CD14-positive monocyte (primary cell): ENCODE measurements at regions not wholly inside any gene's neighbourhood (a gene's known extent, or its start where the extent isn't known, plus 50 kb on each side); places are given as distances from the start of the nearest gene placed in this dataset.

Experiments
- DNase-seq, 3 donors: peaks; one replicate each; pipeline ENCODE4 v3.0.0-alpha.2; 2011 to 2022
- H2AFZ ChIP-seq: 2 replicates; pipeline ENCODE4 v1.6.0; 2012; ENCODE audit warnings: mild to moderate bottlenecking, low read depth, low read length, inconsistent platforms; ENCODE audit not compliant: insufficient read depth, poor library complexity, severe bottlenecking
- H3K27ac ChIP-seq, 2 donors: 1 replicate in 1 of 2; 2 replicates in 1 of 2; pipeline ENCODE4 v1.5.1; 2012 to 2013; ENCODE audit warnings: low read length in 2 of 2, control low read depth in 1 of 2, inconsistent platforms in 1 of 2, low read depth in 1 of 2, mild to moderate bottlenecking in 1 of 2
- H3K27me3 ChIP-seq, 2 donors: one replicate each; pipeline versions ENCODE4 v1.6.0 to v1.6.1; 2011 to 2013; ENCODE audit warnings: low read length in 2 of 2; ENCODE audit not compliant: control insufficient read depth in 2 of 2, insufficient read depth in 2 of 2
- H3K36me3 ChIP-seq, 2 donors: replicated peaks in 1 of 2; 1 replicate in 1 of 2; 2 replicates in 1 of 2; pipeline versions ENCODE4 v1.5.1 to v1.6.1; 2012 to 2013; ENCODE audit warnings: low read length in 2 of 2, control low read depth in 1 of 2, inconsistent platforms in 1 of 2, mild to moderate bottlenecking in 1 of 2; ENCODE audit not compliant: insufficient read depth in 2 of 2, control insufficient read depth in 1 of 2
- H3K4me1 ChIP-seq, 2 donors: 1 replicate in 1 of 2; 2 replicates in 1 of 2; pipeline versions ENCODE4 v1.5.1 to v1.6.1; 2012 to 2013; ENCODE audit warnings: low read length in 2 of 2, control low read depth in 1 of 2, inconsistent platforms in 1 of 2, mild to moderate bottlenecking in 1 of 2, moderate library complexity in 1 of 2; ENCODE audit not compliant: insufficient read depth in 2 of 2, control insufficient read depth in 1 of 2
- H3K4me2 ChIP-seq: replicated peaks from 2 replicates; pipeline ENCODE3; 2012; ENCODE audit warnings: low read length, moderate library complexity, mild to moderate bottlenecking; ENCODE audit not compliant: poor library complexity, severe bottlenecking; ENCODE audit errors: extremely low read depth
- H3K4me3 ChIP-seq, 3 experiments: fragments of 200-600 bp in 1 of 3; sonication (generic) in 1 of 3; replicated peaks in 1 of 3; 1 replicate in 2 of 3; 2 replicates in 1 of 3; pipeline ENCODE4 v1.5.1; 2011 to 2013; ENCODE audit warnings: low read length in 3 of 3, mild to moderate bottlenecking in 3 of 3, control low read depth in 2 of 3, low read depth in 2 of 3, inconsistent platforms in 1 of 3, moderate library complexity in 1 of 3
- H3K79me2 ChIP-seq: 2 replicates; pipeline ENCODE4 v1.6.0; 2012; ENCODE audit warnings: mild to moderate bottlenecking, control low read depth, inconsistent platforms, low read length, moderate library complexity; ENCODE audit not compliant: insufficient read depth
- H3K9ac ChIP-seq: 2 replicates; pipeline ENCODE4 v1.6.0; 2017; ENCODE audit warnings: low read length, mild to moderate bottlenecking; ENCODE audit not compliant: insufficient read depth, poor library complexity, severe bottlenecking
- H3K9me3 ChIP-seq, 2 donors: replicated peaks in 1 of 2; 1 replicate in 1 of 2; 2 replicates in 1 of 2; pipeline versions ENCODE4 v1.5.1 to v1.6.1; 2012 to 2013; ENCODE audit warnings: low read length in 2 of 2, control low read depth in 1 of 2; ENCODE audit not compliant: control insufficient read depth in 1 of 2, insufficient read depth in 1 of 2
- H4K20me1 ChIP-seq: 2 replicates; pipeline ENCODE4 v1.6.0; 2012; ENCODE audit warnings: mild to moderate bottlenecking, low read length, control low read depth, moderate library complexity; ENCODE audit not compliant: insufficient read depth
- H3K27ac Mint-ChIP-seq, 7 donors: one replicate each; pipeline ENCODE4 v1.8.0; 2020; ENCODE audit warnings: mild to moderate bottlenecking in 7 of 7, mixed read lengths in 7 of 7, moderate library complexity in 6 of 7, inconsistent platforms in 2 of 7
- H3K27me3 Mint-ChIP-seq, 3 donors: one replicate each; pipeline ENCODE4 v1.8.0; 2021 to 2022; ENCODE audit warnings: low read depth in 3 of 3, mild to moderate bottlenecking in 3 of 3, mixed read lengths in 3 of 3, moderate library complexity in 3 of 3, inconsistent platforms in 1 of 3
- H3K36me3 Mint-ChIP-seq, 2 donors: one replicate each; pipeline ENCODE4 v1.8.0; 2020; ENCODE audit warnings: mixed read lengths in 2 of 2, inconsistent platforms in 1 of 2, mild to moderate bottlenecking in 1 of 2
- H3K4me1 Mint-ChIP-seq: one replicate; pipeline ENCODE4 v1.8.0; 2020; ENCODE audit warnings: mild to moderate bottlenecking, mixed read lengths
- H3K4me3 Mint-ChIP-seq, 2 donors: one replicate each; pipeline ENCODE4 v1.8.0; 2020; ENCODE audit warnings: mild to moderate bottlenecking in 2 of 2, mixed read lengths in 2 of 2, moderate library complexity in 1 of 2
- H3K9me3 Mint-ChIP-seq, 7 donors: one replicate each; pipeline ENCODE4 v1.8.0; 2020 to 2022; ENCODE audit warnings: mixed read lengths in 7 of 7, mild to moderate bottlenecking in 6 of 7, moderate library complexity in 6 of 7, inconsistent platforms in 2 of 7
- WGBS: methylation state at CpG from one replicate; pipeline ENCODE4 v1.1.5; 2013; ENCODE audit warnings: missing lambda C conversion rate; ENCODE audit not compliant: insufficient coverage; 5-methylcytosine and 5-hydroxymethylcytosine counted together
- intact Hi-C, 2 donors: fragments of 100-400 bp; cut with micrococcal nuclease; formaldehyde crosslinking; loops; one replicate each; pipeline versions ENCODE4 v1.15.0 to v1.15.1; 2023
- TF ChIP-seq, protein P1 (sequence below): fragments of 200-600 bp; IDR thresholded peaks from one replicate; pipeline ENCODE4 v1.8.0; 2022; ENCODE audit warnings: antibody characterized with exemption, mild to moderate bottlenecking

- Histone ChIP-seq H3K4me3 (no peak overlapping the region), H3K79me2 (no peaks in the 10 kb centered on the region), H3K4me2 (no peak overlapping the region), H2AFZ (no peak overlapping the region), H3K27ac (no peak overlapping the region), H4K20me1 (no peaks in the 10 kb centered on the region), H3K4me1 (no peaks in the 10 kb centered on the region), H3K36me3 (no peaks in the 10 kb centered on the region), H3K9ac (no peak overlapping the region), H3K27me3 (no peaks in the 10 kb centered on the region), H3K9me3 (no peaks in the 10 kb centered on the region)
- intact Hi-C loops = no loop called here
- WGBS = no CpG with 5 or more reads among the region's 3 CpGs
- no peak overlapping the region for H3K27ac Mint-ChIP-seq
- peaks cover 0 to 2% (median 2%) of the 10 kb centered on the region in 3 donors for H3K27me3 Mint-ChIP-seq
- H3K4me1 Mint-ChIP-seq = no peaks in the 10 kb centered on the region
- TF ChIP-seq, protein P1, sequence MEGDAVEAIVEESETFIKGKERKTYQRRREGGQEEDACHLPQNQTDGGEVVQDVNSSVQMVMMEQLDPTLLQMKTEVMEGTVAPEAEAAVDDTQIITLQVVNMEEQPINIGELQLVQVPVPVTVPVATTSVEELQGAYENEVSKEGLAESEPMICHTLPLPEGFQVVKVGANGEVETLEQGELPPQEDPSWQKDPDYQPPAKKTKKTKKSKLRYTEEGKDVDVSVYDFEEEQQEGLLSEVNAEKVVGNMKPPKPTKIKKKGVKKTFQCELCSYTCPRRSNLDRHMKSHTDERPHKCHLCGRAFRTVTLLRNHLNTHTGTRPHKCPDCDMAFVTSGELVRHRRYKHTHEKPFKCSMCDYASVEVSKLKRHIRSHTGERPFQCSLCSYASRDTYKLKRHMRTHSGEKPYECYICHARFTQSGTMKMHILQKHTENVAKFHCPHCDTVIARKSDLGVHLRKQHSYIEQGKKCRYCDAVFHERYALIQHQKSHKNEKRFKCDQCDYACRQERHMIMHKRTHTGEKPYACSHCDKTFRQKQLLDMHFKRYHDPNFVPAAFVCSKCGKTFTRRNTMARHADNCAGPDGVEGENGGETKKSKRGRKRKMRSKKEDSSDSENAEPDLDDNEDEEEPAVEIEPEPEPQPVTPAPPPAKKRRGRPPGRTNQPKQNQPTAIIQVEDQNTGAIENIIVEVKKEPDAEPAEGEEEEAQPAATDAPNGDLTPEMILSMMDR = no peak
- H3K9me3 Mint-ChIP-seq = no peaks in the 10 kb centered on the region
- no peak for DNase-seq
- H3K4me3 Mint-ChIP-seq = no peak overlapping the region
- H3K36me3 Mint-ChIP-seq = no peaks in the 10 kb centered on the region
These were observed 147.9 kb downstream of the PTCSC3 start for GRCh38 chr14:36028665-36029064.

- Mint-ChIP-seq H3K9me3 (no peaks in the 10 kb centered on the region), H3K4me3 (no peak overlapping the region), H3K36me3 (no peaks in the 10 kb centered on the region), H3K27me3 (peaks cover 0 to 3% (median 2%) of the 10 kb centered on the region in 3 donors), H3K4me1 (no peaks in the 10 kb centered on the region), H3K27ac (no peak overlapping the region)
- Histone ChIP-seq H2AFZ (no peak overlapping the region), H3K4me2 (no peak overlapping the region), H3K27me3 (no peaks in the 10 kb centered on the region), H3K36me3 (no peaks in the 10 kb centered on the region), H3K4me1 (no peaks in the 10 kb centered on the region), H3K9me3 (no peaks in the 10 kb centered on the region), H3K4me3 (no peak overlapping the region), H3K9ac (no peak overlapping the region), H3K79me2 (no peaks in the 10 kb centered on the region), H4K20me1 (no peaks in the 10 kb centered on the region), H3K27ac (no peak overlapping the region)
- intact Hi-C loops = no loop called here
- TF ChIP-seq, protein P1 = no peak
- DNase-seq = no peak
- 94% methylated on average over 3 of the region's 4 CpGs for WGBS
These were observed 148.3 kb downstream of the PTCSC3 start for GRCh38 chr14:36028218-36028617.
